HEK293T (cell line): ENCODE measurements at regions not wholly inside any gene's neighbourhood (a gene's known extent, or its start where the extent isn't known, plus 50 kb on each side); places are given as distances from the start of the nearest gene placed in this dataset.

Experiments used
- BHLHE40 ChIP-seq: fragments of 450-650 bp; IDR thresholded peaks from 2 replicates; pipeline ENCODE4 v1.6.1; 2016; ENCODE audit warnings: mild to moderate bottlenecking, moderate library complexity, borderline replicate concordance
- FOXA1 ChIP-seq: fragments of 450-650 bp; IDR thresholded peaks from 2 replicates; pipeline ENCODE4 v1.6.1; 2016; ENCODE audit warnings: mild to moderate bottlenecking
- FOXK2 ChIP-seq: fragments of 450-650 bp; IDR thresholded peaks from 2 replicates; pipeline ENCODE4 v1.6.1; 2016; ENCODE audit warnings: mild to moderate bottlenecking
- FOXM1 ChIP-seq: fragments of 450-650 bp; IDR thresholded peaks from 2 replicates; pipeline ENCODE4 v1.6.1; 2017; ENCODE audit warnings: mild to moderate bottlenecking, borderline replicate concordance
- L3MBTL2 ChIP-seq: fragments of 450-650 bp; conservative IDR thresholded peaks from 2 replicates; pipeline ENCODE4 v1.6.1; 2016; ENCODE audit warnings: mild to moderate bottlenecking
- TARDBP ChIP-seq: fragments of 450-650 bp; IDR thresholded peaks from 2 replicates; pipeline ENCODE4 v1.6.1; 2016

DNA sequence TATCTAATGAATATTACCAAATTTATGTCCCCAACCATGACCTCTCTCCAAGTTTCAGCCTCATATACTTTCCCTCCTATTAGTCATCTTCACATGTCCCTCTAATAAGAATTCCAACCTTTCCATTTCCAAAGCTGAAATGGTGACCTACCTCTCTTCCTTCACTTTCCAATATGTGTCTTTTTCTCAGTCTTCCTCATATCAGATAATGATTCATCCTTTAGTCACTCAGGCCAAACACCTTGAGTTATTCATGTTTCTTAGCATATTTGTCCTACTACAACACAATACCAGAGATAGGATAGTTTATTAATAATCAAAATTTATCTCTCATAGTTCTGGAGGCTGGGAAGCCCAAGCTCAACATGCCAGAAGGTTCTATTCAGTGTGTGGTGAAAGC, 318.5 kb upstream of the ZWINT start:
- TF ChIP-seq TARDBP (no peak), L3MBTL2 (no peak), BHLHE40 (no peak), FOXK2 (no peak), FOXA1 (no peak), FOXM1 (no peak)
